NCI-H2196 treated with DMSO at 0.1 percent for 48 hours (cell line): ENCODE measurements at regions not wholly inside any gene's neighbourhood (a gene's known extent, or its start where the extent isn't known, plus 50 kb on each side); places are given as distances from the start of the nearest gene placed in this dataset.

ENCODE experiments used
- DNase-seq: peaks from one replicate; lab custom pipeline; 2025; ENCODE audit not compliant: unreplicated experiment; lab: John Stamatoyannopoulos, UW

- no peak for DNase-seq
Measured at GRCh38 chr1:228968891-228969606, 233.8 kb downstream of the RHOU start.

GRCh38 chr1:228969953-228970800 is 234.9 kb downstream of the RHOU start:
- no peak for DNase-seq

- DNase-seq, result no peak
Measured at GRCh38 chr1:228972576-228972975, 237.3 kb downstream of the RHOU start.

GRCh38 chr1:228974273-228974672 is 239.0 kb downstream of the RHOU start:
- DNase-seq, result no peak

- no peak for DNase-seq
Measured at GRCh38 chr1:228975238-228975907, 240.1 kb downstream of the RHOU start.

- no peak for DNase-seq
Measured at GRCh38 chr1:228976316-228976715, 241.0 kb downstream of the RHOU start.

- DNase-seq, result no peak
Measured at GRCh38 chr1:228977307-228977706, 242.0 kb downstream of the RHOU start.

- no peak for DNase-seq
Measured at GRCh38 chr1:228977741-228978140, 242.5 kb downstream of the RHOU start.

- no peak for DNase-seq
Measured at GRCh38 chr1:228978484-228979324, 243.4 kb downstream of the RHOU start.

- no peak for DNase-seq
Measured at GRCh38 chr1:228979325-228979699, 244.0 kb downstream of the RHOU start.

- DNase-seq, result no peak
Measured at GRCh38 chr1:228979774-228980173, 244.5 kb downstream of the RHOU start.

- no peak for DNase-seq
Measured at GRCh38 chr1:228980232-228980937, 245.1 kb downstream of the RHOU start.

- no peak for DNase-seq
Measured at GRCh38 chr1:228982637-228983036, 247.4 kb downstream of the RHOU start.

- no peak for DNase-seq
Measured at GRCh38 chr1:228983231-228983660, 248.0 kb downstream of the RHOU start.

GRCh38 chr1:228983661-228984060 is 248.4 kb downstream of the RHOU start:
- no peak for DNase-seq

GRCh38 chr1:228984107-228984506 is 248.8 kb downstream of the RHOU start:
- no peak for DNase-seq

- no peak for DNase-seq
Measured at GRCh38 chr1:228984646-228985631, 249.7 kb downstream of the RHOU start.

- no peak for DNase-seq
Measured at GRCh38 chr1:228985661-228986060, 250.4 kb downstream of the RHOU start.
